Pancreas (tissue), 10 donors: ENCODE measurements at regions not wholly inside any gene's neighbourhood (a gene's known extent, or its start where the extent isn't known, plus 50 kb on each side); places are given as distances from the start of the nearest gene placed in this dataset.
A peak's percentile ranks its signal among the peaks of the same experiment; 100 is the strongest.

ENCODE experiments used
- ATAC-seq, 4 donors: fragments of 200-7000 bp; cut with Tn5 transposase; one replicate each; pipeline versions ENCODE4 v1.8.0 to v1.9.1; 2020; ENCODE audit warnings: mild to moderate bottlenecking in 4 of 4, moderate library complexity in 4 of 4
- DNase-seq, 6 donors: peaks; one replicate each; pipeline ENCODE4 v3.0.0-alpha.2; 2020
- FAIRE-seq: peaks from 2 replicates; lab custom pipeline; 2012; peaks lifted over from hg19 to GRCh38; lab: Jason Lieb, UNC
- H3K27ac ChIP-seq, 4 donors: fragments of 200-600 bp; sonication (generic); 1 replicate in 3 of 4; 2 replicates in 1 of 4; pipeline versions ENCODE4 v1.5.0 to v1.8.0; 2020
- H3K27me3 ChIP-seq, 4 donors: fragments of 200-600 bp; one replicate each; pipeline ENCODE4 v1.8.0; 2021
- H3K36me3 ChIP-seq, 3 donors: fragments of 200-600 bp; sonication (generic) in 1 of 3; one replicate each; pipeline versions ENCODE4 v1.5.0 to v1.8.0; 2020 to 2021
- H3K4me1 ChIP-seq, 3 donors: fragments of 200-600 bp; one replicate each; pipeline ENCODE4 v1.8.0; 2021
- H3K4me3 ChIP-seq, 4 donors: fragments of 200-600 bp; sonication (generic) in 2 of 4; one replicate each; pipeline versions ENCODE4 v1.5.0 to v1.8.0; 2020 to 2021
- H3K9me3 ChIP-seq, 4 donors: fragments of 200-600 bp; one replicate each; pipeline ENCODE4 v1.8.0; 2021
- CTCF ChIP-seq, 4 donors: fragments of 200-600 bp; sonication (generic) in 3 of 4; IDR thresholded peaks; one replicate each; pipeline versions ENCODE4 v1.5.0 to v1.8.0; 2021; ENCODE audit warnings: antibody characterized with exemption in 4 of 4
- WGBS, 2 donors: extraction: QIAGEN DNeasy Blood & Tissue Kit; methylation state at CpG; one replicate each; pipeline ENCODE4 v1.1.7; 2013; 5-methylcytosine and 5-hydroxymethylcytosine counted together
- intact Hi-C, 3 donors: fragments of 100-400 bp; cut with DNase I; formaldehyde crosslinking; loops; one replicate each; pipeline versions ENCODE4 v1.11.1 to v1.14.2; 2022
- donor health status: healthy with polysubstance abuse.
- donor health status: DM: no; HTN: no; CAD: no; lungs with moderate emphysema.
- donor health status: DM: no; HTN: no; CAD: no.
- donor health status: control.
- donor health status: control.
- donor health status: Bipolar disorder and iron deficiency.
- donor health status: DM: yes; HTN: yes; CAD: no.
- donor health status: DM: no; HTN: no; CAD: no.
- donor health status: DM: no; HTN: no; CAD: no.
- donor health status: DM: yes; HTN: yes; CAD: no.

- no peaks in the 10 kb centered on the region for H3K9me3 ChIP-seq
- 73 to 82% methylated on average over 1 of the region's 1 CpG for WGBS, 2 donors
- H3K27ac ChIP-seq = no peak overlapping the region
- ATAC-seq (no peak), DNase-seq (no peak), FAIRE-seq (no peak)
- intact Hi-C loops = no loop called here
- H3K36me3 ChIP-seq = no peaks in the 10 kb centered on the region
- H3K4me3 ChIP-seq = no peak overlapping the region
- TF ChIP-seq CTCF (IDR thresholded peaks at IDR 0.05) = no peak
- H3K27me3 ChIP-seq = no peaks in the 10 kb centered on the region
- no peaks in the 10 kb centered on the region for H3K4me1 ChIP-seq
These were observed 364.7 kb upstream of the CD180 start for GRCh38 chr5:67561151-67561932.

- TF ChIP-seq CTCF (IDR thresholded peaks at IDR 0.05) = no peak
- DNase-seq (no peak), ATAC-seq (no peak), FAIRE-seq (no peak)
- Histone ChIP-seq H3K27ac (no peak overlapping the region), H3K36me3 (no peaks in the 10 kb centered on the region), H3K4me1 (peaks cover 0 to 4% (median 0%) of the 10 kb centered on the region in 3 donors), H3K4me3 (no peak overlapping the region), H3K9me3 (no peaks in the 10 kb centered on the region), H3K27me3 (no peaks in the 10 kb centered on the region)
- WGBS, 2 donors = 50 to 65% methylated on average over 1 of the region's 1 CpG
- intact Hi-C loops = no loop called here
These were observed 356.2 kb upstream of the CD180 start for GRCh38 chr5:67552773-67553172.

GRCh38 chr5:67549947-67550346 lies 353.3 kb upstream of the CD180 start:
- Histone ChIP-seq H3K4me3 (no peak overlapping the region), H3K27me3 (no peaks in the 10 kb centered on the region), H3K4me1 (peaks cover 0 to 4% (median 0%) of the 10 kb centered on the region in 3 donors), H3K9me3 (no peaks in the 10 kb centered on the region), H3K27ac (no peak overlapping the region), H3K36me3 (no peaks in the 10 kb centered on the region)
- ATAC-seq = no peak
- DNase-seq = no peak
- 74 to 76% methylated on average over 4 of the region's 4 CpGs for WGBS, 2 donors
- FAIRE-seq = no peak
- intact Hi-C loops = no loop called here
- no peak for TF ChIP-seq CTCF (IDR thresholded peaks at IDR 0.05)

- H3K27ac ChIP-seq = no peak overlapping the region
- no peak overlapping the region for H3K4me3 ChIP-seq
- no peaks in the 10 kb centered on the region for H3K9me3 ChIP-seq
- peaks cover 0 to 4% (median 0%) of the 10 kb centered on the region in 3 donors for H3K4me1 ChIP-seq
- WGBS, 2 donors = 67 to 77% methylated on average over 3 of the region's 3 CpGs
- intact Hi-C loops = no loop called here
- FAIRE-seq = no peak
- ATAC-seq = peak in 1 of 4 donors; percentile 37
- TF ChIP-seq CTCF (IDR thresholded peaks at IDR 0.05) = no peak
- DNase-seq = no peak
- H3K36me3 ChIP-seq = no peaks in the 10 kb centered on the region
- no peaks in the 10 kb centered on the region for H3K27me3 ChIP-seq
These were observed 352.7 kb upstream of the CD180 start for GRCh38 chr5:67549296-67549618.
